ENCODE measurements at regions not wholly inside any gene's neighbourhood (a gene's known extent, or its start where the extent isn't known, plus 50 kb on each side); places are given as distances from the start of the nearest gene placed in this dataset.

DNA sequence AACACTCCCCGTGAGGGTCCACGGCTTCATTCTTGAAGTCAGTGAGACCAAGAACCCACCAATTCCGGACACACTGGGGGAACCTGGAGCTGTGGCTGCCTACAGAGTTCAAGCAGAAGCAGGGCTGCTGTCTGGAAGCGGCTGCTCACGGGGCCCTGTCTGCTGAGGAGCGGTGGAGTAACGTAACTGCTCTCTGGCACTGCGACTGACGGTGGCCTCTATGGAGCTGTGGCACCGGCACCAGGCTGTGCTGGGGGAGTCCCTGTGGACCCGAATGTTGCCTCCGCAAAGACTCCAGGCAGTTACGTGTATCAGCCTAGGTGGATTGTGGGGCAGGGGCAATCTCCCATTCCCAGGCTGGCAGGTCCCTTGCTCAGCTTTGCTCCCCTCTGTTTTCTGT, 703.3 kb upstream of the FRG1 start:
- TF ChIP-seq, protein P1, sequence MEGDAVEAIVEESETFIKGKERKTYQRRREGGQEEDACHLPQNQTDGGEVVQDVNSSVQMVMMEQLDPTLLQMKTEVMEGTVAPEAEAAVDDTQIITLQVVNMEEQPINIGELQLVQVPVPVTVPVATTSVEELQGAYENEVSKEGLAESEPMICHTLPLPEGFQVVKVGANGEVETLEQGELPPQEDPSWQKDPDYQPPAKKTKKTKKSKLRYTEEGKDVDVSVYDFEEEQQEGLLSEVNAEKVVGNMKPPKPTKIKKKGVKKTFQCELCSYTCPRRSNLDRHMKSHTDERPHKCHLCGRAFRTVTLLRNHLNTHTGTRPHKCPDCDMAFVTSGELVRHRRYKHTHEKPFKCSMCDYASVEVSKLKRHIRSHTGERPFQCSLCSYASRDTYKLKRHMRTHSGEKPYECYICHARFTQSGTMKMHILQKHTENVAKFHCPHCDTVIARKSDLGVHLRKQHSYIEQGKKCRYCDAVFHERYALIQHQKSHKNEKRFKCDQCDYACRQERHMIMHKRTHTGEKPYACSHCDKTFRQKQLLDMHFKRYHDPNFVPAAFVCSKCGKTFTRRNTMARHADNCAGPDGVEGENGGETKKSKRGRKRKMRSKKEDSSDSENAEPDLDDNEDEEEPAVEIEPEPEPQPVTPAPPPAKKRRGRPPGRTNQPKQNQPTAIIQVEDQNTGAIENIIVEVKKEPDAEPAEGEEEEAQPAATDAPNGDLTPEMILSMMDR (IDR thresholded peaks at IDR 0.05; ENCODE audit: unreplicated experiment) = no peak
- no peak overlapping the region for H3K27ac Mint-ChIP-seq
- DNase-seq (ENCODE audit: low spot score in 2 of 2, unreplicated experiment in 2 of 2) = no peak
- H3K4me3 Mint-ChIP-seq = no peak overlapping the region
- H3K36me3 Mint-ChIP-seq = no peaks in the 10 kb centered on the region
- H3K9me3 Mint-ChIP-seq = peaks cover 34% of the 10 kb centered on the region
- no peaks in the 10 kb centered on the region for H3K4me1 Mint-ChIP-seq
- H3K27me3 Mint-ChIP-seq (ENCODE audit: low read depth) = no peaks in the 10 kb centered on the region

DNA sequence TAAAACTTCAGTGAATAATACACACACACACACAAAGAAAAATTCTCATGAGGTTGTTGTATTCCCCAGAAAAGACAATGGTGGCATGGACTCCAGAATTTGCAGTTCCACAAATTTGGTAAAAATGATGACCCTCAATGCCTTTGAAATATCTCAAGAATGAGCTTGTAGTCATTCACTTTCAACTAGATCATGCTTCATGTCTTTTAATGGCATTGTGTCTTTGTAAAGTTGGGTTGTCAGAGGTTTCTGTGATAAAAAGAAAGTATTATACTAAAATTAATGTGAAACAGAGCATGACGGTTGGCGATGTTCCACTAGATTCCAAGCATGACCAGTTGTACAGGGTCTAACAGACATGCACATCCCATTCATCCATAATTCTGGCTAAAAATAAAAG, 685.0 kb upstream of the FRG1 start:
- H3K36me3 Mint-ChIP-seq = no peaks in the 10 kb centered on the region
- TF ChIP-seq, protein P1 (IDR thresholded peaks at IDR 0.05; ENCODE audit: unreplicated experiment) = no peak
- no peaks in the 10 kb centered on the region for H3K4me1 Mint-ChIP-seq
- H3K27ac Mint-ChIP-seq = no peak overlapping the region
- H3K27me3 Mint-ChIP-seq (ENCODE audit: low read depth) = no peaks in the 10 kb centered on the region
- H3K9me3 Mint-ChIP-seq = peaks cover 63% of the 10 kb centered on the region
- DNase-seq (ENCODE audit: low spot score in 2 of 2, unreplicated experiment in 2 of 2) = no peak
- H3K4me3 Mint-ChIP-seq = no peak overlapping the region

DNA sequence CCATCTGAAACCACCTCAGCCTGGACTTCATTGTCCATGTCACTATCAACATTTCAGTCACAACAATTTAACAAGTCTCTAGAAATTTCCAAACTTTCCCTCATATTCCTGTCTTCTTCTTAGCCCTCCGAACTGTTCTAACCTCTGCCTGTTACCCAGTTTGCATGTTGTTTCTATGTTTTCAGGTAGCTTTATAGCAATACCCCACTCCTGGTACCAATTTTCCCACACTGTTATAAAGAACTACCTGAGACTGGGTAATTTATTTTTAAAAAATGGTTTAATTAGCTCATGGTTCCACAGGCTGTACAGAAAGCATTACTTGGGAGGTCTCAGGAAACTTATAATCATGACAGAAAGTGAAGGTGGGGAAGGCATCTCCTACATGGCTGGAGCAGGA, 679.2 kb upstream of the FRG1 start:
- no peak overlapping the region for H3K27ac Mint-ChIP-seq
- no peak for DNase-seq (ENCODE audit: low spot score in 2 of 2, unreplicated experiment in 2 of 2)
- peaks cover 70% of the 10 kb centered on the region for H3K9me3 Mint-ChIP-seq
- H3K4me1 Mint-ChIP-seq = no peaks in the 10 kb centered on the region
- H3K4me3 Mint-ChIP-seq = no peak overlapping the region
- no peaks in the 10 kb centered on the region for H3K27me3 Mint-ChIP-seq (ENCODE audit: low read depth)
- TF ChIP-seq, protein P1 (IDR thresholded peaks at IDR 0.05; ENCODE audit: unreplicated experiment) = no peak
- no peaks in the 10 kb centered on the region for H3K36me3 Mint-ChIP-seq

DNA sequence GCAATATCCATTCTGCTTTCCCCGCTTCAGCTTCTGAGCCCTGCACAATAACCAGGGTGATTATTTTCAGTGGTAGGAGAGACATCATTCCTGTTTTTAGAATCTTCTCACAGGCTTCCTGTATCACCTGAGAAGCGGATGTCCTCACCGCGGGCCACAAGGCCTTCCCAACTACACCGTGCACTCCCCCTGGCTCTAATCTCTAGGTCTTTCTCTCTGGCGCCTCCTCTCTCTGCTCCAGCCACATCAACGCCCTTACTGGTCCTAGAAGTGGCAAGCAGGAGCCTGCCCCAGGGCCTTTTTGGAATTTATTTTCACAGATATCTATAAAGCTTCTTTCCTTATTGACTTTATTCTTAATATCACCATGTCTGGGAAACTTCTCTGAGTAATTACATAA, 675.2 kb upstream of the FRG1 start:
- Mint-ChIP-seq H3K27ac (no peak overlapping the region), H3K4me1 (no peaks in the 10 kb centered on the region), H3K36me3 (peaks cover 2% of the 10 kb centered on the region), H3K27me3 (ENCODE audit: low read depth) (no peaks in the 10 kb centered on the region), H3K4me3 (no peak overlapping the region), H3K9me3 (peaks cover 74% of the 10 kb centered on the region)
- no peak for DNase-seq (ENCODE audit: low spot score in 2 of 2, unreplicated experiment in 2 of 2)
- TF ChIP-seq, protein P1 (IDR thresholded peaks at IDR 0.05; ENCODE audit: unreplicated experiment) = no peak

DNA sequence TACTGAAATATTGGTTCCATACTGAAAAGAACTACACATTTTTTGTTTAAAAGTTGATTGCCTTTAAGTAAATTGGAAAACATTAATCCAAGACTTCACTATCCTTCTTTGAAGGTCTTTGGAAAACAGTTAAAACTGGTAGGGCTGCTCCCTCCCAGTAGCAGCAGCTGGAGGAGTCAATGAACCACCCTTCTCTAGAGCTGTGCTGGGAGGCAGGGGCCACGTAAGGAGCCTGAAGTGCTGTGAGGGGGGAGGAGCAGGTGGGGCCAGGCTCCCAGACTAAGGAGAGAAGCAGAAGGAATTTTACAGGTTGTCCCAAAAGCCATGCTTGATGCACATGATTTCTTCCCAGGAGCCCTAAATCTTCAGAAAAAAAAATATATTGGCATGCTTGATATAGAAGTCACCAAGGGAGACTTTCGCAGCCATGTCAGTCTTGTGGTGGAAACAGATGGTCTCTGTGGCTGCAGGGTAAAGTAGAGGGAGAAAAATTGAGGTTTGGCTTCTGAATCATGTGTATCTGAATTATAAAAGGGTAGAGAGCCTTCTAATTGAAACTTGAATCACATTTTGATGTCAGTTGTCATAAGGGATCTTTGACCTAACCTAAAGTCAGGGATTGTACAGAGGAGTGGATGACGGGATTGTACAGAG, 673.2 kb upstream of the FRG1 start:
- no peaks in the 10 kb centered on the region for H3K4me1 Mint-ChIP-seq
- no peaks in the 10 kb centered on the region for H3K27me3 Mint-ChIP-seq (ENCODE audit: low read depth)

More for the DNA sequence above, 673.2 kb upstream of the FRG1 start:
- TF ChIP-seq, protein P1 (IDR thresholded peaks at IDR 0.05; ENCODE audit: unreplicated experiment) = no peak
- Mint-ChIP-seq H3K36me3 (peaks cover 2% of the 10 kb centered on the region), H3K27ac (no peak overlapping the region), H3K4me3 (no peak overlapping the region), H3K9me3 (peaks cover 69% of the 10 kb centered on the region)
- DNase-seq (ENCODE audit: low spot score in 2 of 2, unreplicated experiment in 2 of 2) = no peak
